ENCODE measurements at regions not wholly inside any gene's neighbourhood (a gene's known extent, or its start where the extent isn't known, plus 50 kb on each side); places are given as distances from the start of the nearest gene placed in this dataset.

DNA sequence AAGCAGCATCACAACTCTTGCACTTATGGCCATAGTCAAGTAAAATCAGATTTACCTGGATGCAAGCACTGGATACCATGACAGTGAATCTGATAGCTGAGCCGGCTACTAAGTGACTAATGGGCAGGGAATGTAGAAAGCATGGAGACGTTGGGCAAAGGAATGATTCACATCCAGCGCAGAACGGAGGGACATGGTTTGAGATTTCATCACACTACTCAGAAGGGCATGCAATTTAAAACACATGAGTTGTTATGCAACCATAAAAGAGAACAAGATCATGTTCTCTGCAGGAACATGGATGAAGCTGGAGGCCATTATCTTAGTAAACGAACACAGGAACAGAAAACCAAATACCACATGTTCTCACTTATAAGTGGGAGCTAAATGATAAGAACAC is 169.1 kb upstream of the PIK3R1 start:
- no peaks in the 10 kb centered on the region for H3K27me3 ChIP-seq (ENCODE audit: control insufficient read depth in 2 of 2, insufficient read depth in 1 of 2, low read length in 1 of 2)
- no peak for DNase-seq (ENCODE audit: low read depth in 6 of 9, low spot score in 9 of 9)
- no peak overlapping the region for H3K27ac ChIP-seq (ENCODE audit: low read depth in 1 of 2, low read length in 1 of 2)
- peaks cover 0 to 5% of the 10 kb centered on the region in 2 donors for H3K9me3 ChIP-seq (ENCODE audit: control insufficient read depth in 2 of 2, insufficient read depth in 1 of 2, low read length in 1 of 2)
- no peak overlapping the region for H3K4me3 ChIP-seq (ENCODE audit: low read length in 2 of 2)
- no peaks in the 10 kb centered on the region for H3K36me3 ChIP-seq (ENCODE audit: control insufficient read depth in 2 of 2, insufficient read depth in 2 of 2, low read length in 1 of 2)
- WGBS: 86% methylated on average over 5 of the region's 5 CpGs
- no peaks in the 10 kb centered on the region for H3K4me1 ChIP-seq (ENCODE audit: control insufficient read depth in 2 of 2, insufficient read depth in 2 of 2, low read length in 2 of 2)

DNA sequence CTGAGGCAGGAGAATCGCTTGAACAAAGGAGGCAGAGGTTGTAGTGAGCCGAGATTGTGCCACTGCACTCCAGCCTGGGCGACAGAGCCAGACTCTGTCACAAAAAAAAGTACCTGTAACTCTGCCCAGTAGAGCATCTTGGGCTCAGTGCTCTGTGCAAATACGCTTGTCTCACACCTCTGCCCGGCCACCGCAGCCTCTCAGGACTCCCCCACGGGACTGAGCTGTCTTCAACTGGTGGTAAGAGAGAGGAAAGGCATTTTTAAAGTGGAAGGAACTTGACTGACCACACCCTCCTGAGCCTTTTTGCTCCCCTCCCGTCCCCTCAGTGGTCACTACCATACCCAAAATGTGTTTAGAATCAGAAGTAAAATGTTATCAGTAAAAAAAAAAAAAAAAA is 174.3 kb upstream of the PIK3R1 start:
- Histone ChIP-seq H3K27ac (ENCODE audit: low read depth in 1 of 2, low read length in 1 of 2) (no peak overlapping the region), H3K36me3 (ENCODE audit: control insufficient read depth in 2 of 2, insufficient read depth in 2 of 2, low read length in 1 of 2) (no peaks in the 10 kb centered on the region), H3K27me3 (ENCODE audit: control insufficient read depth in 2 of 2, insufficient read depth in 1 of 2, low read length in 1 of 2) (no peaks in the 10 kb centered on the region), H3K9me3 (ENCODE audit: control insufficient read depth in 2 of 2, insufficient read depth in 1 of 2, low read length in 1 of 2) (no peaks in the 10 kb centered on the region), H3K4me1 (ENCODE audit: control insufficient read depth in 2 of 2, insufficient read depth in 2 of 2, low read length in 2 of 2) (no peaks in the 10 kb centered on the region), H3K4me3 (ENCODE audit: low read length in 2 of 2) (no peak overlapping the region)
- 88% methylated on average over 8 of the region's 8 CpGs for WGBS
- no peak for DNase-seq (ENCODE audit: low read depth in 6 of 9, low spot score in 9 of 9)

DNA sequence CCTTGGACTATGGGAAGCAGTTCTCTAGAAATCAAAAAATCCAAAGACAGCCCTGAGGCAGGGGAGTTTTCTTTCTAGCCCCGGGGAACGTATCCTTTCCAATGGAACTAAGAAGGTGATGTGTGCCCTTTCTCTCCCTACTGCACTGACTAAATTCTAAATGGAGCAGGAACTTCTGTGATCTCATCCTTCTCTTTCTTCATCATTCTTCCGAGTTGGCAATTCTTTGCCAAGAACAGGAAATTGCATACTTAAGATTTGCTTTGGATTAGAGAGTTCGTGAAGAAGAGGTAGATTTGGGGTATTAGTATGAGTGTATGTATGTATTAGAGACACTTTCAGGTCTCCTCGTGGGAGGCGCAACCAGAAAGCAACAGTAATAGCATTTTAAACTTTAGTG is 178.0 kb upstream of the PIK3R1 start:
- H3K27ac ChIP-seq (ENCODE audit: low read depth in 1 of 2, low read length in 1 of 2): no peak overlapping the region
- no peak overlapping the region for H3K4me3 ChIP-seq (ENCODE audit: low read length in 2 of 2)
- no peak for DNase-seq (ENCODE audit: low read depth in 6 of 9, low spot score in 9 of 9)
- no peaks in the 10 kb centered on the region for H3K9me3 ChIP-seq (ENCODE audit: control insufficient read depth in 2 of 2, insufficient read depth in 1 of 2, low read length in 1 of 2)
- H3K27me3 ChIP-seq (ENCODE audit: control insufficient read depth in 2 of 2, insufficient read depth in 1 of 2, low read length in 1 of 2): no peaks in the 10 kb centered on the region
- H3K4me1 ChIP-seq (ENCODE audit: control insufficient read depth in 2 of 2, insufficient read depth in 2 of 2, low read length in 2 of 2): no peaks in the 10 kb centered on the region
- H3K36me3 ChIP-seq (ENCODE audit: control insufficient read depth in 2 of 2, insufficient read depth in 2 of 2, low read length in 1 of 2): no peaks in the 10 kb centered on the region
- WGBS: 96% methylated on average over 6 of the region's 6 CpGs

DNA sequence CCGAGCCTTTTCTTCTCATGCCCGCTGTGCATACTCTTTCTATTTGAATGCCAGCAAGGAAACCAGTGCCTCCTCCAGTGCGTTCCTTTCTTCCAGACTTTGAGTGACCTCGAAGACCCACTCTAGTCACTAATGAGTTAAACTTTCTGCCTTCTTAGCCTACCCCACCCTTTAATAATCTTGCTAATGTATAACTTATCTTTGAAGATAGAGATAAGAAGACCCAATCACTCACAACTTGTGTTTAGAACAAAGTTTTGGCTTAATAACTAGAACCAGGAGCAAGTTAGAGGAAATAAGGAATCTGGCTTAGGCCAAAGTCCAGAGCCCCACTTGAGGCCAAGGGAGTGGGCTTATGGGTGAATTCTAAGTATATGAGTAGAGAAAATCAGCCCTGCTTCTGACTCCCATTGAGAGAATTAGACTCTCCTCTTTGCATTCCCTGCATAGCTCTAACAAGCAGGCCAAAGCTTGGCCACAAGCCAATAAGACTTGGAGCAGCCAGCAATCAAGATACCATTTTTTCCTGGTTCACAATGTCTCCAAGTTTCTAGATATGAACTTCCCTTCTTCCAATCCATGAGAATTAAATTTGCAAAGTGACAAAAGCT is 181.5 kb upstream of the PIK3R1 start:
- no peaks in the 10 kb centered on the region for H3K4me1 ChIP-seq (ENCODE audit: control insufficient read depth in 2 of 2, insufficient read depth in 2 of 2, low read length in 2 of 2)
- 97% methylated on average over 4 of the region's 4 CpGs for WGBS
- H3K4me3 ChIP-seq (ENCODE audit: low read length in 2 of 2): no peak overlapping the region
- no peak overlapping the region for H3K27ac ChIP-seq (ENCODE audit: low read depth in 1 of 2, low read length in 1 of 2)
- no peaks in the 10 kb centered on the region for H3K36me3 ChIP-seq (ENCODE audit: control insufficient read depth in 2 of 2, insufficient read depth in 2 of 2, low read length in 1 of 2)
- no peaks in the 10 kb centered on the region for H3K27me3 ChIP-seq (ENCODE audit: control insufficient read depth in 2 of 2, insufficient read depth in 1 of 2, low read length in 1 of 2)
- no peak for DNase-seq (ENCODE audit: low read depth in 6 of 9, low spot score in 9 of 9)
- no peaks in the 10 kb centered on the region for H3K9me3 ChIP-seq (ENCODE audit: control insufficient read depth in 2 of 2, insufficient read depth in 1 of 2, low read length in 1 of 2)

DNA sequence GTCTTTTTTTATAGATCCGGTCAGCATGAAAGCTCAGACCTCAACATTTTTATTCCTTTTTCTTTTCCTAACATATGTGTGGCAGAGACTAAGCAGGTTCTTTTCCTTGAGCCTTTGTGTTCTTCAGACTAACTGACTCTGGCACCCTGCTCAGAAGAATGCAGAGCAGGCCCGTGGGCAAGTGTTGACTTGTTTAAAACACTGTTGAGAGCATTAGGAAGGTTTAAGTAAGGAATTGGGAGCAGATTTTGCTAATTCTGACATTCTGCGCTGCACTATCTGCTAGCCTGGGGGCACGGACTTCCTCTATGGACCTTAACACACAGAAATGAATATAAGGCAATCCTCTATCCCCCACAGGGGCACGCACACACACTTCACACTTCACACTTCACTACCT is 182.5 kb upstream of the PIK3R1 start:
- WGBS: 91% methylated on average over 5 of the region's 5 CpGs
- H3K27ac ChIP-seq (ENCODE audit: low read depth in 1 of 2, low read length in 1 of 2): no peak overlapping the region
- no peaks in the 10 kb centered on the region for H3K9me3 ChIP-seq (ENCODE audit: control insufficient read depth in 2 of 2, insufficient read depth in 1 of 2, low read length in 1 of 2)
- no peaks in the 10 kb centered on the region for H3K27me3 ChIP-seq (ENCODE audit: control insufficient read depth in 2 of 2, insufficient read depth in 1 of 2, low read length in 1 of 2)
- DNase-seq (ENCODE audit: low read depth in 6 of 9, low spot score in 9 of 9): no peak
- H3K36me3 ChIP-seq (ENCODE audit: control insufficient read depth in 2 of 2, insufficient read depth in 2 of 2, low read length in 1 of 2): no peaks in the 10 kb centered on the region
- H3K4me1 ChIP-seq (ENCODE audit: control insufficient read depth in 2 of 2, insufficient read depth in 2 of 2, low read length in 2 of 2): no peaks in the 10 kb centered on the region
- no peak overlapping the region for H3K4me3 ChIP-seq (ENCODE audit: low read length in 2 of 2)

DNA sequence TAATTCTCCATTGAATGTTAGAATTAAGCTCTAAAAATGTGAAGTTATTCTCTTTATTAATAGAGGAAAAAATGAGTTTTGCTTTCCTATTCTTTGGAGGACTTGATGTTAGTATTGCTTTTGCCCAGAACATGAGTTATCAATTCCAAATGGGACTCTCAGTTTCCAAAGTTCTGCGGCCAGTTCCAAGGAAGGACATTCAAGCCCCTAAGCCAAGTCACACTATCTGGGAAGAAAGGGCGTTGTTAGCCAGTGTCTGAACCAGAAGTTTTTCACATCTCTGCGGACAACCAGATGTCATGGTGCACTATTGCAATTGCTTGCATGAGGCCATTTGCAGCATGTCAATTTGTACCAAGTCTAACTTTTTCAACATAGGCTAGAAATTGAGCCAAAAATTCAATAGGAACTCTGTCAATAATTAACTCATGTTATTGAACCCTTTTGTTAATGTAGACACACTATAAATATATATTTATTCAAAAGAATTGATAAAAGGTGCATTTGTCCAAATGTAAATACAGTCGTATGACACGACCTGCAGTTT is 183.3 kb upstream of the PIK3R1 start:
- Histone ChIP-seq H3K27me3 (ENCODE audit: control insufficient read depth in 2 of 2, insufficient read depth in 1 of 2, low read length in 1 of 2) (no peaks in the 10 kb centered on the region), H3K4me3 (ENCODE audit: low read length in 2 of 2) (no peak overlapping the region), H3K4me1 (ENCODE audit: control insufficient read depth in 2 of 2, insufficient read depth in 2 of 2, low read length in 2 of 2) (no peaks in the 10 kb centered on the region), H3K36me3 (ENCODE audit: control insufficient read depth in 2 of 2, insufficient read depth in 2 of 2, low read length in 1 of 2) (no peaks in the 10 kb centered on the region), H3K27ac (ENCODE audit: low read depth in 1 of 2, low read length in 1 of 2) (no peak overlapping the region), H3K9me3 (ENCODE audit: control insufficient read depth in 2 of 2, insufficient read depth in 1 of 2, low read length in 1 of 2) (no peaks in the 10 kb centered on the region)
- DNase-seq (ENCODE audit: low read depth in 6 of 9, low spot score in 9 of 9): no peak
- WGBS: 98% methylated on average over 5 of the region's 5 CpGs

DNA sequence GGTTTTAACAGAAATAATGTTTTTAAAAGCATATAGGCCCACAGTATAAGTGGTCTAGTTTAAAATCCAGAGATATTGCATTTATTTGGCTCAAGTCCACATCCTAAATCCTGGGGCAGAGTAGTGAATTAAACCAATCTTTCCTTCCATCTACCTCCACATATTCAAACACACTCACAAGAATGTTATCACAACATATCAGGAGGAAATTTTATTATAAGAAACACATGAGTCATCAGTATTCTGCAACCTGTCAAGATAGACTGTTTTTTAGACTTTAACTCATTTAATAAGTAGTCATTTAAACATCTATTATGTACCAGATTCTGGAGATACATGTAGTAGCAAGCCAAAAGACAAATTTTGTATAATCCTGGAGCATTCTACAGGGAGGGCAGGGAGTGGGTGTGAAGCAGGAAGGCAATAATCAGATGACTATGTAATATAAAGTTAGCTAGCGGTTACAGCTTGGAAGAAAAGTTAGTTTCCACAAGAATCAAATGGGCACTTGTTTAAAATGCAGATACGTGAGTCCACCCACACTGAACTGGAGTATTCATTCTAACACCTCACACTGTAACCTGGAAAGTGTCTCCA is 187.3 kb upstream of the PIK3R1 start:
- no peak overlapping the region for H3K27ac ChIP-seq (ENCODE audit: low read depth in 1 of 2, low read length in 1 of 2)

DNA sequence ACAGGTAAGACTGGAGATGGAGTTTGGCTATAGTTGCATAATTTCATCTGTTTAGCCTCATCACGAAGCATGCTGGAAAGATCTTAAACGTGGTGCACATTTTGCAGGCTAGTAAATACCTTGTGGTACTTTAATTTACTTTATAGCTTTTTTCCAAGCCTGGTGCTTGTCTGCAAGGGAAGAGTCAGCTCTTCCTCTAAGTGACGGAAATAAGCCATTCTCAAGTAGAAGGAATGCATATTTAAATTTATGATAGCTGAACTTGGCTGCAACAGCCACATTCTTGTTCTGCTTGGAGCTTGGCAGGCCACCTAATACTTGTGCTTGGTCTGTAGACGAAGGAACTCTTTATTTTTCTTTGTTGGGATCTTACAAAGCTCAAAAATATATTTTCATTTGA is 188.0 kb upstream of the PIK3R1 start:
- H3K27ac ChIP-seq (ENCODE audit: low read depth in 1 of 2, low read length in 1 of 2): no peak overlapping the region
- no peaks in the 10 kb centered on the region for H3K4me1 ChIP-seq (ENCODE audit: control insufficient read depth in 2 of 2, insufficient read depth in 2 of 2, low read length in 2 of 2)
- DNase-seq (ENCODE audit: low read depth in 6 of 9, low spot score in 9 of 9): no peak
- no peaks in the 10 kb centered on the region for H3K9me3 ChIP-seq (ENCODE audit: control insufficient read depth in 2 of 2, insufficient read depth in 1 of 2, low read length in 1 of 2)
- no peak overlapping the region for H3K4me3 ChIP-seq (ENCODE audit: low read length in 2 of 2)
- 87% methylated on average over 4 of the region's 4 CpGs for WGBS
- H3K36me3 ChIP-seq (ENCODE audit: control insufficient read depth in 2 of 2, insufficient read depth in 2 of 2, low read length in 1 of 2): no peaks in the 10 kb centered on the region
- no peaks in the 10 kb centered on the region for H3K27me3 ChIP-seq (ENCODE audit: control insufficient read depth in 2 of 2, insufficient read depth in 1 of 2, low read length in 1 of 2)

More for the DNA sequence above, 187.3 kb upstream of the PIK3R1 start:
- 95% methylated on average over 2 of the region's 2 CpGs for WGBS
- no peaks in the 10 kb centered on the region for H3K4me1 ChIP-seq (ENCODE audit: control insufficient read depth in 2 of 2, insufficient read depth in 2 of 2, low read length in 2 of 2)
- H3K27me3 ChIP-seq (ENCODE audit: control insufficient read depth in 2 of 2, insufficient read depth in 1 of 2, low read length in 1 of 2): no peaks in the 10 kb centered on the region
- H3K9me3 ChIP-seq (ENCODE audit: control insufficient read depth in 2 of 2, insufficient read depth in 1 of 2, low read length in 1 of 2): no peaks in the 10 kb centered on the region
- no peaks in the 10 kb centered on the region for H3K36me3 ChIP-seq (ENCODE audit: control insufficient read depth in 2 of 2, insufficient read depth in 2 of 2, low read length in 1 of 2)
- no peak for DNase-seq (ENCODE audit: low read depth in 6 of 9, low spot score in 9 of 9)
- H3K4me3 ChIP-seq (ENCODE audit: low read length in 2 of 2): no peak overlapping the region

DNA sequence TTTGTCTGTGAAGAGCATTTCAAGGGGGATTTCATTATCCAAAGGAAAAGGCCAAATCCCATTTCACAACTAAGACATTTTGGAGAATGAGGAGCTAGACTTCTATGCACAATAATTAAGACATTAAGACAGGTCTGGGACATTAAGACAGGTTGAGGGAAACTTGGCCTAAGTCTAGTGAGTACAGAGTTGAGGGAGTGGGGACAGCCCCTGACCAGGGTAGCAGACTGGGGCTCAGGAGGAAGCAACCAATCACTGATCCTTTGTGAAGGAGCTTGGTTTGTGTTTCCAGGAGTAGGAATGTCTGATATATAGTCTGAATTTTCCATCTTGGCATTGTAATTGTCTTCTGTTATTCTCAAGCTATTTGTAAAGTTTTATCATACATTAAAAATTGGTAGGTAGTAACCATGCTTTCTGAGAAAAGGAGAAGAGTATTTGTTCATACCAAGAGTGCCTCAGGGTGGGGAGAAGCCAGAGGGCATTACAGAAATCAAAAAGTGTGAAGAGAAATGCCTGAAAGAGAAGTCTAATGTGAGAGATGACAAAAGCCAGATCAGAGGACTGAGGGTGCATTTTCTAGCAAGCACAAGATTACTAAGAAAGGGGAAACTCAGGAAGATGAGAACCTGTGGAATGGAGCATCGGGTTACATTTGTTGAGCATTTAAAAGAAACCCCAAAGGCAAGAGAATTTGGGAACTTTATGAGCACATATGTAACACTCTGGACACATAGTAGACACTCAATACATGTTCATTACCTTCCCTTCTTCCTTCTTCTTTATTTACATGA is 189.3 kb upstream of the PIK3R1 start:
- WGBS: 94% methylated on average over 1 of the region's 1 CpG
- H3K27ac ChIP-seq (ENCODE audit: low read depth in 1 of 2, low read length in 1 of 2): peak overlapping the region in 1 of 2 donors; percentile 16
- H3K4me3 ChIP-seq (ENCODE audit: low read length in 2 of 2): no peak overlapping the region
- no peaks in the 10 kb centered on the region for H3K36me3 ChIP-seq (ENCODE audit: control insufficient read depth in 2 of 2, insufficient read depth in 2 of 2, low read length in 1 of 2)
- H3K4me1 ChIP-seq (ENCODE audit: control insufficient read depth in 2 of 2, insufficient read depth in 2 of 2, low read length in 2 of 2): no peaks in the 10 kb centered on the region
- no peaks in the 10 kb centered on the region for H3K9me3 ChIP-seq (ENCODE audit: control insufficient read depth in 2 of 2, insufficient read depth in 1 of 2, low read length in 1 of 2)
- no peaks in the 10 kb centered on the region for H3K27me3 ChIP-seq (ENCODE audit: control insufficient read depth in 2 of 2, insufficient read depth in 1 of 2, low read length in 1 of 2)
- DNase-seq (ENCODE audit: low read depth in 6 of 9, low spot score in 9 of 9): no peak

Data from thymus (tissue), 11 donors.